BE2C (cell line): ENCODE measurements at regions not wholly inside any gene's neighbourhood (a gene's known extent, or its start where the extent isn't known, plus 50 kb on each side); places are given as distances from the start of the nearest gene placed in this dataset.

Experiments used
- DNase-seq: peaks from one replicate; pipeline ENCODE4 v3.0.0-alpha.2; 2020
- H3K27me3 ChIP-seq: fragments of 250-450 bp; sonication (Bioruptor Pico); 2 replicates; pipeline ENCODE4 v1.5.1; 2020; ENCODE audit warnings: mild to moderate bottlenecking
- H3K36me3 ChIP-seq: fragments of 250-450 bp; sonication (Bioruptor Pico); 2 replicates; pipeline ENCODE4 v1.5.1; 2020; ENCODE audit warnings: mild to moderate bottlenecking
- H3K4me1 ChIP-seq: fragments of 250-450 bp; sonication (Bioruptor Pico); 2 replicates; pipeline ENCODE4 v1.5.1; 2020
- H3K4me3 ChIP-seq: 2 replicates; pipeline ENCODE4 v1.5.1; 2011; ENCODE audit warnings: low read depth, low read length
- H3K9me3 ChIP-seq: fragments of 250-450 bp; sonication (Bioruptor Pico); 2 replicates; pipeline ENCODE4 v1.5.1; 2020
- TF ChIP-seq, protein P1 (sequence below): IDR thresholded peaks from 2 replicates; pipeline ENCODE4 v1.5.1; 2012; ENCODE audit warnings: mild to moderate bottlenecking, low read depth, low read length

DNA sequence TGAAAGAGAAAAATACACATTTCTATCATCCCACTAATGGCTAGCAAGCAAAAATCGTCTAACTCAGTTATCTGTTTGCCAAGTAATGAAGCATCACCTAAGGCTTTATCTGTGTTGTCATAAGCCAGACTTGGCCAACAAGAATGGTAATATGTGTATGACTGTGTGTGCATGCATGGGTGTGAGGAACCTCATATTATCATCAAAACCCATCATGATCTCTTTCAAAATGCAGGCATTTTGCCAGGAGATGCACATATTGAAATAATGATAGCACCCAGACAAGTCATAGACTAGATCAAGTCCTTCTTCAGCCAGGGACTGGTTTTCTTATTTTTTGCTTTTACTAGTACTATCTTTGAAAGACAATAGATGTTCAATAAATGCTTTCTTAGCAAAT is 172.5 kb upstream of the FMR1 start:
- Histone ChIP-seq H3K4me3 (no peak overlapping the region), H3K4me1 (no peaks in the 10 kb centered on the region), H3K9me3 (no peaks in the 10 kb centered on the region), H3K27me3 (no peaks in the 10 kb centered on the region), H3K36me3 (no peaks in the 10 kb centered on the region)
- no peak for DNase-seq
- TF ChIP-seq, protein P1, sequence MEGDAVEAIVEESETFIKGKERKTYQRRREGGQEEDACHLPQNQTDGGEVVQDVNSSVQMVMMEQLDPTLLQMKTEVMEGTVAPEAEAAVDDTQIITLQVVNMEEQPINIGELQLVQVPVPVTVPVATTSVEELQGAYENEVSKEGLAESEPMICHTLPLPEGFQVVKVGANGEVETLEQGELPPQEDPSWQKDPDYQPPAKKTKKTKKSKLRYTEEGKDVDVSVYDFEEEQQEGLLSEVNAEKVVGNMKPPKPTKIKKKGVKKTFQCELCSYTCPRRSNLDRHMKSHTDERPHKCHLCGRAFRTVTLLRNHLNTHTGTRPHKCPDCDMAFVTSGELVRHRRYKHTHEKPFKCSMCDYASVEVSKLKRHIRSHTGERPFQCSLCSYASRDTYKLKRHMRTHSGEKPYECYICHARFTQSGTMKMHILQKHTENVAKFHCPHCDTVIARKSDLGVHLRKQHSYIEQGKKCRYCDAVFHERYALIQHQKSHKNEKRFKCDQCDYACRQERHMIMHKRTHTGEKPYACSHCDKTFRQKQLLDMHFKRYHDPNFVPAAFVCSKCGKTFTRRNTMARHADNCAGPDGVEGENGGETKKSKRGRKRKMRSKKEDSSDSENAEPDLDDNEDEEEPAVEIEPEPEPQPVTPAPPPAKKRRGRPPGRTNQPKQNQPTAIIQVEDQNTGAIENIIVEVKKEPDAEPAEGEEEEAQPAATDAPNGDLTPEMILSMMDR: no peak

DNA sequence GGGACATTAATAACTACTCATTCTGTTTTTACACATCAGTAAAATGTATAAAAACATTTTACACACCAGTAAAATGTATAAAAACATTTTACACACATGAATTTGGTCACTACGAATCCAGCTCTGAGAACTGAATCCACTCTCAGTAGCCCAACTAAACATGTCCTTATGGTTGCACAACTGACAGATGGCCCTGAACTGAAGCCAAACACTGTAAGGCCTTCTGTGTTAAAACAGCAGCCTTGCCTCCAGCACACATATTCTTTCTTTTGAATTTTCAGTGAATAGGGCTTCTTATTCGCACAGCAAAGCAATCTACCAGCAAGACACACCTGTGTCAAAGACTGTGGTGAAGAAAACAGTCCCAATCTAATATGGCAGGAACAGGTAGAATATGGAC is 169.9 kb upstream of the FMR1 start:
- no peaks in the 10 kb centered on the region for H3K27me3 ChIP-seq
- H3K4me3 ChIP-seq: no peak overlapping the region
- H3K9me3 ChIP-seq: no peaks in the 10 kb centered on the region
- no peaks in the 10 kb centered on the region for H3K36me3 ChIP-seq
- H3K4me1 ChIP-seq: no peaks in the 10 kb centered on the region
- TF ChIP-seq, protein P1: no peak
- no peak for DNase-seq

DNA sequence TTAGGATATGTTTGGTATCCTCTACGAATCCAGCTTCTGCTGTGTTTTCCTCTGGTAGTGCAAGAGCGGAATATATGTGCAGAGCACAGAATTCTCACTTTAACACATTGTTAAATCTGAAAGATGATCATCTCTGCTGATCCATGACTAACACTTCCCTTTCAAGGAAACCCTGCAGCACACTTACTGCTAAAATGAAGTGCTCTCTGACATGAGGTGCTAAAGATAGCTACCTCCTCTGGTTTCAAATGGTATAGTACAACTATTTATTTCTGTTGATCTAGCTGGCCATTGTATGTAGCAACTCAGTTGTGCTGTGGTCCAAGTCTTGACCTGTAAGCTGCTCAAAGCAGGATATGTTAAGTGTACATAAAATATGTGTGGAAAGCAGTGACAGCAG is 162.4 kb upstream of the FMR1 start:
- Histone ChIP-seq H3K9me3 (no peaks in the 10 kb centered on the region), H3K4me1 (no peaks in the 10 kb centered on the region), H3K36me3 (no peaks in the 10 kb centered on the region), H3K4me3 (no peak overlapping the region), H3K27me3 (no peaks in the 10 kb centered on the region)
- TF ChIP-seq, protein P1: no peak
- DNase-seq: no peak

DNA sequence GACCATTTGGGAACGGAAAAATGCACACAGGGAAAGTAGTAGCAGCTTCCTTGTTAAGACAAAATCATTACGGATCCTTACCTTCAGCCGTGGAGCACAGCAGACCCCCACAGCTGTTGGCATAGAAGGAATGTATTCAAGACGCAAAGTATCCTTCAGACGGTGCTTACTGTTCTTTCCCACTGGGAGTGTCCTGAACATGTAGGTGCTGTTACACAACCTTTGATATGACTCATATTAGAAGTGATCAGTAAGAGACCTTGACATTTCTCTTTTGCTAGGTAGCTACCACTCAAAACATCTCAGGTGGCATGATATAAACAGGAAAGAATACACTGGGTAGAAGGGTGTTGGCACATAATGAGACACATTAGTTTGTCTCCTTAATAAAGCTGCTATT is 154.0 kb upstream of the FMR1 start:
- DNase-seq: no peak
- TF ChIP-seq, protein P1: no peak
- no peaks in the 10 kb centered on the region for H3K27me3 ChIP-seq
- no peaks in the 10 kb centered on the region for H3K4me1 ChIP-seq
- H3K36me3 ChIP-seq: no peaks in the 10 kb centered on the region
- H3K4me3 ChIP-seq: no peak overlapping the region
- no peaks in the 10 kb centered on the region for H3K9me3 ChIP-seq

DNA sequence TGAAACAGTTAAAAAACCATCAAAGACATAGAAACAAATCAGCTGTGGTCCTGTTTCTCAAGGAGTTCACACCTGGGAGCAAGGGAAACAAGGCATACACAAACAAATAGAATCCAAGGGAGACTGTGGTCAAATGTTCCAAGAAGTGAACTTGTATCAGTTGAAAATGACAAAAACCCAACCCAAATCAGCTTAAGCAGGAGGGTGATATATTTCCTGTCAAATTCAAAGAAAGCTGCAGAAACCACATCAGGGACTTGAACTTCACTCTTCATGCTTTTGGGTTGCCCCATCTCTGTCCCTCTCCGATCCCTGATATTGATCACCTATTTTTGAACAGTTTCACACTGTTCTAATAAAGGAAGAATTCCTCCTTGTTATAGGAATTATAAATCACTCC is 148.6 kb upstream of the FMR1 start:
- Histone ChIP-seq H3K27me3 (no peaks in the 10 kb centered on the region), H3K4me1 (no peaks in the 10 kb centered on the region), H3K9me3 (no peaks in the 10 kb centered on the region), H3K36me3 (no peaks in the 10 kb centered on the region), H3K4me3 (no peak overlapping the region)
- DNase-seq: no peak
- TF ChIP-seq, protein P1: no peak

DNA sequence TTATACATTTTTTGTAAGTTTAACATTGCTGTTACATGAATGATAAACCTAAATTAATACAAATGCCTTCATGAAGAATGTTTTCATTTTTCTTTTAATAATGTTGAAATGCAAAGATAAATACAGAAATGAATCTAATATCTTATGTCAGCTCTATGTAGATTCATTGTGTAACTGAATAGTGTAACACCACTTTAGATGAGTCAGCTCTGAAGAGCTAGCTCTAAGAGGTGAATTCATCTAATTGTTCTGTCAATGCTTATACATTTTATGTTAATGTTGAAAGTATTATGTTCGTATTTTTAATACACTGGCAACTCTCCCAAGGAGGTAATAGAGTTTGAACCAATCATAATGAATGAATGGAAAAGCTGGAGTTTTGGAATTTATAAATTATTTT is 146.9 kb upstream of the FMR1 start:
- H3K4me3 ChIP-seq: no peak overlapping the region
- H3K27me3 ChIP-seq: no peaks in the 10 kb centered on the region
- no peaks in the 10 kb centered on the region for H3K9me3 ChIP-seq
- H3K36me3 ChIP-seq: no peaks in the 10 kb centered on the region
- H3K4me1 ChIP-seq: no peaks in the 10 kb centered on the region
- TF ChIP-seq, protein P1: no peak
- DNase-seq: no peak
